ENCODE measurements at regions not wholly inside any gene's neighbourhood (a gene's known extent, or its start where the extent isn't known, plus 50 kb on each side); places are given as distances from the start of the nearest gene placed in this dataset.
"Not testable (repeated sequence)": the region's sequence is repeated elsewhere in the genome, so short reads cannot be mapped to it uniquely, and the experiment has no call there.

DNA sequence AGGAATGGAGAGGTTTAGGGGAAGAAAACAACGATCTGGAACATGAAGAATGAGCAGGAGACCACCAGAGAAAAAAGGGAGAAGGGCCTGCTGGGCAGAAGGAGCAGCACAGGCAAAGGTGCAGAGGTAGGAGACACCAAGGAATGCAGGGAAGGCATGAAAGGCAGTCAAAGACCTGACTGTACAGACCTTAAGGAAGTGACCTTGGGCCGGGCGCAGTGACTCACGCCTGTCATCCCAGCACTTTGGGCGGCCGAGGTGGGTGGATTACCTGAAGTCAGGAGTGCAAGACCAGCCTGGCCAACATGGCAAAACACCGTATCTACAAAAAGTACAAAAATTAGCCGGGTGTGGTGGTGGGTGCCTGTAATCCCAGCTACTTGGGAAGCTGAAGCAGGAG lies 157.7 kb upstream of the ATP10A start:
- DNase-seq (ENCODE audit: low spot score) (no peak), ATAC-seq (no peak)
- intact Hi-C loops (cut with DNase I): no loop called here

DNA sequence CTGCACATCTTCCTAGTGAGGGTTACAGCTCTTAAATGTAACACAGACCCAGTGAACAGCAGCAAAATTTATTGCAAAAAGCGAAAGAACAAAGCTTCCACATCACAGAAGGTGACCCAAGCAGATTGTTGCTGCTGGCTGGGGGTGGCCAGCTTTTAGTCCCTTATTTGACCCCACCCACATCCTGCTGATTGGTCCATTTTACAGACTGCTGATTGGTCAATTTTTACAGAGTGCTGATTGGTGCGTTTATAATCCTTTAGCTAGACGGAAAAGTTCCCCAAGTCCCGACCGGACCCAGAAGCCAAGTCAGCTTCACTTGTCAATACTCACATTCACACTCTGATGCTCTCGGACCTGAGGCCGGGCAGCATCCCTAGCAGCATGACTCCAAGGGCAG lies 154.5 kb upstream of the ATP10A start:
- ATAC-seq (no peak), DNase-seq (ENCODE audit: low spot score) (no peak)
- intact Hi-C loops (cut with DNase I): no loop called here

DNA sequence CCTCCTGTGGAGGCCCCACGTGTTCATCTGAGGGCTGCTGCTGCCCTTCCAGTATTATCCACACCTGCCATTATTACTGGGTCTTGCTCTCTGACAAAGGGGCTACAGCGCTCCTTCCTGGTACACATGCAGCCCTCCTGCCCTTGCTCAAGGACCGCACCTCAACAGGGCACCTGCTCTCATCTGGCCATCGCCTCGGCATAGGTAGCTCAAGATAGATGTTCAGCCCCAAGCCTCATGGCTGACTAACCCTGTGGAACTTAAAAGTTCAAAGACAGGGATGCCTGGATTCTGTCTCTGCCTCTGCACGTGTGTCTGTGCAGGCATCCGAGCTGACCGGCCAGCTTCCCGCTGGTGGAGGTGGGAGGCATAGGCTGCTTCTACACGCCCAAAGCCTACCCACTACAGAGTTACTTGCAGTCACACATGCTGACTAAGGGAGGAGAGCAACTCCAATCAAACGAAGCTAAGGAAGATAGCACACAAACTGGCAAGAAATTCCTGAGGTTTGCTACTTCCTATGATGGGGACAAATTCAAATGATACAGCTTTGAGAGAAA lies 152.5 kb upstream of the ATP10A start:
- DNase-seq (ENCODE audit: low spot score) (no peak), ATAC-seq (no peak)
- intact Hi-C loops (cut with DNase I): no loop called here

DNA sequence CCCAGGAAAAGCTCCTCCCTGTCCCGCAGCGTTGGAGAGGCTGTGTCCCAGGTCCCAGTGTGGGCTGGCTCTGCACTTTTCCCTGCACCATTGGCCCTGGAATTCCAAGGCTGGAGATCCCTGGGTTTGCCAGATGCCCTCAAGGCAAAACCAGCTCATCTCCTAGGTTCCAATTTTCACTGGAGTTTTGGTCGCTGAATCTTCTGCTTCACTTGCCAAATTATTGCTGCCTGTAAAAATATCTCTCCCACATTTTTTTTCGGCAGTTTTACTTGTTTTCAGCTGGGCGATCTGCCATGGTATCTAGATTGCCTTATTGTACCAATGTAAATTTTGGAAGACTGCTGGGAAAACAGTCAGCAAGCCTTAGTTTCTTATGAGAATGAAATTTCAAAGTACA lies 150.9 kb upstream of the ATP10A start:
- DNase-seq (ENCODE audit: low spot score) (no peak), ATAC-seq (no peak)
- intact Hi-C loops (cut with DNase I): no loop called here

DNA sequence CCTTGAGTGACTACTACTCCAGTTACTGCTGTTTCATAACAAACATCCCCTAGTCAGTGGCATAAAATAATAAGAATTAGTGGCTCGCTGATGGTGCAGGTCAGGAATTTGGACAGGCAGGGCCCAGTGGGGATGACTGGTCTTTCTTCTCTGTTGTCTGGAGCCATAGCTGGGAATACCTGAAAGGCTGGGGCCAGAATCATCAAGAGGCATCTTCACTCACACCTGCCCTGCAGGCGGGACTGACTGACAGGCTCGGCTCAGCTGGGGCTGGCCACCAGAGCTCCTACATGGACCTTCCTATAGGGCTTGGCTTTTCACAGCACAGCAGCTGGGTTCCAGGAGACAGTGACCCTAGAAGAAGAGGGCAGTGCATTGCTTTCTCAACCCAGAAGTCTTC lies 148.8 kb upstream of the ATP10A start:
- ATAC-seq (no peak), DNase-seq (ENCODE audit: low spot score) (no peak)
- intact Hi-C loops (cut with DNase I): no loop called here

DNA sequence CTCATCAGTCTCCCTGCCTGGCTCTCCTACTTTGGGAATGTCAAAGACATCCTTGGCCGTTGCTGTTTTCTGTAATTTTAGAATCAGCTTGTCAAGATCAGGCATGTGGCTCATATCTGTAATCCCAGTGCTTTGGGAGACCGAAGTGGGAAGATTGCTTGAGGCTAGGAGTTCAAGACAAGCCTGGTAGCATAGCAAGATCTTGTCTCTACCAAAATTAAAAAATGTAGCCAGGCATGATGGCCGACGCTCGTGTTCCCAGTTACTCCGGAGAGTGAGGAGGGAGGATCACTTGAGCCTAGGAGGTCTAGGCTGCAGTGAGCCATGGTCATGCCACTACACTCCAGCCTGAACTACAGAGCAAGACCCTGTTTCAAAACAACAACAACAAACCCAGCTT lies 144.0 kb upstream of the ATP10A start:
- no peak for DNase-seq (ENCODE audit: low spot score)
- intact Hi-C loops (cut with DNase I): loop anchor here (10.0 kb wide), 1 partner anchor 1072 kb away; no protein-coding TSS in a partner anchor

DNA sequence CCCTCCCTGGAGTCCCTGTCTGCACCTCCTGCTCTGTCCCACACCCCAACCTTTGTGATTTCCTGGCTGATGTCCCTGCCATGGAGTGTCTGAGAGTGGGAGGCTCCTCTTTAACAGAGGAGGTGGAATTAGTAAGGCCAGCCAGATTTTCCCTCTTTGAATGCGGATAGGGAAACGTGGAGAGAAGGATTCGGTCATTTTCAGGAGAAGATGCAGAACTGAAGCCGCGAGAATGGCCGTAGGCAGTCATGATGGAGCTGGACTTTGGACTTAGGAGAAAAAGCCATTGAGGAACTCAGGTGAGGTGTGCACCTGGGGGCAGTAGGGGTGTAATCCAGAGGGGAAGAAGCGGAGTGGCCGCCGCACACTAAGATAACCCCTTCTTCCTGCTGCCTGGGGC lies 138.1 kb upstream of the ATP10A start:
- DNase-seq (ENCODE audit: low spot score): no peak
- ATAC-seq: no peak
- intact Hi-C loops (cut with DNase I): loop anchor here (10.0 kb wide), 1 partner anchor 1066 kb away; no protein-coding TSS in a partner anchor

More for the DNA sequence above, 144.0 kb upstream of the ATP10A start:
- ATAC-seq: no peak

DNA sequence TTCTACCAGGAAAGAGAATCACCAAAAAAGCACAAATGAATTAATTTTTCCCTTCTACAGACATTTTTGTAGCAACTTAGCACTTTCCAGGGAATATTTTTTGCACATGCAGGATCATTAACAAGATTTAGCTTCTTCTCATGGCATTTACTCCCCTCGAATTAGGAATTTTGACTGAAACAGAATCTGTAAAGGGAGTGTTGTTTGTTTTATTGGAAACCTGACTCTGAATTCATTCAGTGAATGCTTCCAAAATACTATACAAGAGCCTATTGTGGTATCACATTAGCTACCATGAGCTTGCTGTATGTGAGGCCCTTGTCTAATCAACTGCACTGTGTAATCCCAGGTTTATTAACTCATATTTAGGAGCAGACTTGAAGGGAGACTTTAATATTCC lies 130.4 kb upstream of the ATP10A start:
- no peak for DNase-seq (ENCODE audit: low spot score)
- ATAC-seq: no peak
- intact Hi-C loops (cut with DNase I): no loop called here

DNA sequence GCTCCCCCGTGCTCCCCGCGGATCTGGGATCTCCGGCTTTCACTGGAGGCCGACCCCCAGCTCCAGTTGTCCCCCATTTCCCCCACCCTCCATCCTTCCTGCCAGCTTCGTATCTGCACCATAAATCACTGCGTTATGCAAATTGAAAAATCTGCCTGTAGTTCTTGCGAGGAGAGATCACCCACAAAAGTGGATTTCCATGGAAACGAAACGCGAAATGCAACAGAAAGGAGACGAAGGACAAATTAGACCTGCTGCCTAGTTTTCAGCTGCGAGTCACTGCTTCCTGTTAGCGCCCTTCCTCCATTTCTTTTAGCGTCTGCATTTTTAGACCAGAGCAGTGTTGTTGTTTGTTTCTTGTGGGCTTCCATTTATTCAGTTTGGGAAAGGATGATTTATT lies 127.1 kb upstream of the ATP10A start:
- no peak for ATAC-seq
- intact Hi-C loops (cut with DNase I): no loop called here
- no peak for DNase-seq (ENCODE audit: low spot score)

DNA sequence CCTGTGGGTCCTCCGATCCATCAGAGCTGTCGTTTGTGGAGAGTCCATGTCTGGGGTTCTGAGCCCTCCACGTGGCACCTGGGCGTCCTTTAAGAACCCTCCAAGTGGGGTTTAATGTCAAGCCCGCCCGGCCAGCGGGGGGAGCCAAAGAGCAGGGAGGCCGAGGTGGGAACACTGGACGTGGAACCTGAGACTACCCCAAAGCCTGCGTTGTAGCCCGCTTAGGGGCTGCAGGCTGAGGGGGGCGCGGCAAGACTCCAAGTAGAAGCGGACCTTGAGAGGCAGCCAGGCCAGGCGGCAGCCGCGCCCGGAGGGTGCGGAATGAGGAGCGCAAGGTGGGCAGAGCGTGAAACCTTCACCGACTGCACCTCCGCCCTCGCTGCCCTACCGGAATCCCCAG lies 126.2 kb upstream of the ATP10A start:
- no peak for ATAC-seq
- DNase-seq (ENCODE audit: low spot score): no peak
- intact Hi-C loops (cut with DNase I): no loop called here

DNA sequence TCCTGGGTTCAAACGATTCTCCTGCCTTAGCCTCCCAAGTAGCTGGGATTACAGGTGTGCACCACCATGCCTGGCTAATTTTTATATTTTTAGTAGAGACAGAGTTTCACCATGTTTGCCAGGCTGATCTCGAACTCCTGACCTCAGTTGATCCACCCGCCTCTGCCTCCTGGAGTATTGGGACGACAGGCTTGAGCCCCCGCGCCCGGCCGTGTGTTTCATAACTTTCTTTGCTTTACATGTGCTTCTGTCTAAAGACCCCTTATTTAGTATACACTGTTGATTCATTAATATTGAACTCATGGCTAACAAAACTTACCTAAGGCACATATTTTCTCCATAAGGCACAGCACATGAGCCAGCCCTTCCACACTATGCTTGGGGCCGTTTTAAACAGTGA lies 125.6 kb upstream of the ATP10A start:
- intact Hi-C loops (cut with DNase I); DNase-seq (ENCODE audit: low spot score); ATAC-seq: not testable (repeated sequence)

DNA sequence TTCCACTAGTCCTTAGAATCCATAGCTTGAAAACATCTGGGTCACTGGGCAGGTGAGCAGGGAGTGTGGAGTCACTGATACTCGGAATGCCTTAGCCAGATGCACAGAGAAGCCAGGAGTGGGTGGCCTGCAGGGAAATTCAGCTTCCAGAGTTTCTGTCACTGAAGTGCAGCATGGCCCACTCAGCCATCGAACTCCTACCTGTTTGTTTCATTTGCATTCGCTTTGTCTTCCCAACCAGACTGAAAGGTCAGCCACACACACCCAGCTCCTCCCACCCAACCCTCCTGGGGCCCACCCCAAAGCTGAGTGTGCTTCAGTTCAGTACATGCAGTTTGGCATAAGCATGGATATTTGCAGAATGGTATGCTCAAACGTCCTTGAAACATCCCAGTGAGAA lies 124.5 kb upstream of the ATP10A start:
- intact Hi-C loops (cut with DNase I): no loop called here
- DNase-seq (ENCODE audit: low spot score) (no peak), ATAC-seq (no peak)

DNA sequence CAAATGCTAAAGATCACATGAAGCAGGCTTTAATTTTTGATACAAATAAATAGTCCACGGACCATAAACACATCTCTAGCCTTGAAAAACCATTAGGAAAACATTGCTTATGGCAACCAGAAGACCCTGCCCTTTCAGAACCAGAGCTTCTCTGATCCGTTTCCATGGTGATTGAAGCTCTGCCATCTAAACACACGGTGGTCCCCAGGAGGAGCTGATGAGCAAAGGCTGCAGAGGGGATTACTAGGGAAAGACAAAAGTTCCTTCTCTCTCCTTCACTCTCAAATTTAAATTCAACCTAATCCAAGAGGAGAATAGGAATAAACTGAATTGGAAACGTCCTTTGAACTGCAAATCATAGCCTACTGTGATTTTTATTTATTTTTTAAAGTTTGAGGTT lies 122.0 kb upstream of the ATP10A start:
- DNase-seq (ENCODE audit: low spot score): no peak
- intact Hi-C loops (cut with DNase I): no loop called here

DNA sequence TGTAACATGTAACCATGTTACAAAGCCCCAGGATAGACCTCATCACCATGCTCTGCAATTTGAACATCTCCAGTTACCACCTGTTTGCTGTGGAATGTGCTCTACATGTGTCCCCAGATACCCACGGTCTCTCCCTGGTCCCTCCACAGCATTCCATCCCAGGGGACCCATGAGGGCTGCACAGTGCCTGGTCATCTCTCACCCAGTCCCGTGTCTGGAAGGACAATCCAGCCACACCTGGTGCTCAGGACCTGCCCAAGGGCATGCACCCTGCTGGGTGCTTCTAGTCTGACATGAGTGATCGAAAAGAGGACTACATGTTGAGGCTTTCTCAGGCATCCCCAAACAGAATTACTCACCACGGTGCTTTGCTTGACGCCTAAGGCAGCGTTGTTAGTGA lies 119.6 kb upstream of the ATP10A start:
- intact Hi-C loops (cut with DNase I): no loop called here
- DNase-seq (ENCODE audit: low spot score): no peak
- no peak for ATAC-seq

More for the DNA sequence above, 122.0 kb upstream of the ATP10A start:
- no peak for ATAC-seq

DNA sequence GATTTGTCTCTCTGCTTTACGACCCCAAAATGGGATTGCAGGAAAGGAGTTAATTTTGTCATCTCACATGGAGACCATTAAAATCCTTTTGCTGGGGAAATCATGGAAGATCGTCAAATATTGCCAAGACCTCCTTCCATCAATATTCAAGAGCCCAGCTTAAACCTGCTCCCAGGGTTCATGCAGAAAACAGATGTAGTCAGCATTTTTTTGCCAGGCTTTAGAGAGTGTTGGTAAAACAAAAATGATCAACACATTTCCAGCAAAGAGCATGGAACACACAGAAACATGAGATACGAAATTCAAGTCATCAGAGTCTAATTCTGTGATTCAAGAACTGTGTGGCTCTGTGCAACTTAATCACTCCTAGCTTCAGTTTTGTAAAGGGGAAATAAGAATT lies 118.0 kb upstream of the ATP10A start:
- intact Hi-C loops (cut with DNase I): no loop called here
- DNase-seq (ENCODE audit: low spot score): no peak
- ATAC-seq: no peak

DNA sequence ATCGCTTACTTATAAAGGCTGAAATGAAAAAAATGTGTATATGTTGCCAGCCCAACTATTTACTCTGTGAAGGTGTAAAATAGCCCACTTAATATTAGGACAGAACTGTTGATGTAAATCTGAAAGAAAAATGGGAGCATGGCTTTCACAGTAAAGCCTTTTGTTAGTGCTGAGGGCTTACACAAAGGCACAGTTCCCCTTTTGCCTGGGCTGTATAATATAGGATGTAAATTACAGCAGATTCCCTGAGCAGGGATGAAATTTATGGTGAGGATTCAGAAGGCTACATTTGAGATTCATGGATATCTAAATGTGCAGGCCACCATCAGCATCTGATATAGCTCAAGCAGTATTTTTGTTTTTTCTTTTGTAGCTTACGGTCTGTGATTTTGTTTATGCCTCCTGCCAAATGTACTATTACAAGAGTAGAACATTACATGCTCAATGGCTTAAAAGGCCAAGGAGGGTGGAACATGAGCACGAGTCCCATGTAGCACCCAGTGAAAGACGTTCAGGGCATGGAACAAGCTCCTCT lies 109.1 kb upstream of the ATP10A start:
- ATAC-seq (no peak), DNase-seq (ENCODE audit: low spot score) (no peak)
- intact Hi-C loops (cut with DNase I): no loop called here

DNA sequence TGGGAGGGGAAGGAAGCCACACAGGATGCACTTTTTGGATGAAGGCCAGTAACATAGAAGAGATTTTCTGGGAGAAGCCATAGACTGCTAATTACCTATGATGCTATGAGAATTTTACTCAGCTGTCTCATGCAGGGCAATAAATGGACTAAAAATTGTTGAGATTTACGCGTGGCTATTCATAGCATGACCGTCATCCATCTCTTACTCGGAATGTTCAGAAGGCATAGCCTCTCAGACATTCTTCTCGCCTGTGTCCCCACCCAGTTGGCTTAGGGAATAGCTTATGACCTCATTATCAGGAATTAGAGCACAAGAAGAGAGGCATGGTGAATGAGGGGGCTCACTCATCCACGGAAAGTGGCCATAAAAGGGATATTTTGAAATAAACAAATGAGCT lies 107.9 kb upstream of the ATP10A start:
- DNase-seq (ENCODE audit: low spot score) (no peak), ATAC-seq (no peak)
- intact Hi-C loops (cut with DNase I): no loop called here

DNA sequence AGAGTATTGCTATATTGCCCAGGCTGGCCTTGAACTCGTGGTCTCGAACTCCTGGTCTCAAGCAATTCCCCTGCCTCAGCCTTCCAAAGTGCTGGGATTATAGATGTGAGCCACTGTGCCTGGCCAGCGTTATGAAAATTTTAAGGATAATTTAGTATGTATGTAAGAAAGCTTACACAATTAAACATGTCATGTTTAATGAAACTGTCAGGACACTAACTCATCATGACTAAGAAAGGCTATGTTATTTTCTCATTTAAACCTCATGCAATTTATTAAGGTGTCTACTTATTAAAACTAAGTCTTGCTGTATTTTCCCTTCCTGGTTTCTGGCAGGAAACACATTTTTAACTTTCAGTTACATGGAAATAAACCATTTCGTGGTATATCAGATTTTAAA lies 106.8 kb upstream of the ATP10A start:
- no peak for DNase-seq (ENCODE audit: low spot score)
- intact Hi-C loops (cut with DNase I): no loop called here
- no peak for ATAC-seq

DNA sequence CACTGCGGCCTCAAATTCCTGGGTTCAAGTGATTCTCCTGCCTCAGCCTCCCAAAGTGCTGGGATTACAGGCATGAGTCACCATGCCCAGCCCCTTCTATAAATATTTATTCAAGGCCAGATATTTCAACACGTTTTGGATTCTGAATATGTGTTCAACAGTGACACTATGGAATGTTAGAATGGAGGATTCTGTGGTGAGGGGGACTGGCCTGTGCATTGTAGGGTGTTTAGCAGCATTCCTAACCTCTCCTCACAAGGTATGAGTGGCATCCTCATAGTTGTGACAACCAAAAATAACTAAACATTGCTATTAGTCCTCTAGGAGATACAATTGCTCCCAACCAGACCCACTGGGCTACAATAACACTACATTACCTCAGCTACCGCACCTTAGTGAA lies 104.0 kb upstream of the ATP10A start:
- DNase-seq (ENCODE audit: low spot score): no peak
- no peak for ATAC-seq
- intact Hi-C loops (cut with DNase I): no loop called here

DNA sequence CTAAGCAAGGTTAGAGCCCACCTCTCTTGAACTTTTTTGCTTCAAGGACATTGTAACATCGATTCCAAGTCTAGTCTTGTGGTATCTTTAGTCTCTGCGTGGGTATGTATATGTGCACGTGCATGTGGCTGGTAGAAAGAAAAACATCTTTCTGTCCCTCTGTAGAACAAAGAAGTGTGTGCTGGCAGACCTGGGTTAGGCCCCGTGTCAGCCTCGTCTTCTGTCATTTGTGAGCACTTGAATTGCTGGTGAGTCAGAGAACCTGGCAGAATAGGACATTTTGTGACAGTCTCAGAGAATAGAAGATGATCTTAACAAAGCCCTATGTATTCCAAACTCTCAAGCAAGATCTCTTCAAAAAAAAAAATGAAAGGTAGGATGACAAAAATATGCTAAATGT lies 102.2 kb upstream of the ATP10A start:
- ATAC-seq (no peak), DNase-seq (ENCODE audit: low spot score) (no peak)
- intact Hi-C loops (cut with DNase I): no loop called here

DNA sequence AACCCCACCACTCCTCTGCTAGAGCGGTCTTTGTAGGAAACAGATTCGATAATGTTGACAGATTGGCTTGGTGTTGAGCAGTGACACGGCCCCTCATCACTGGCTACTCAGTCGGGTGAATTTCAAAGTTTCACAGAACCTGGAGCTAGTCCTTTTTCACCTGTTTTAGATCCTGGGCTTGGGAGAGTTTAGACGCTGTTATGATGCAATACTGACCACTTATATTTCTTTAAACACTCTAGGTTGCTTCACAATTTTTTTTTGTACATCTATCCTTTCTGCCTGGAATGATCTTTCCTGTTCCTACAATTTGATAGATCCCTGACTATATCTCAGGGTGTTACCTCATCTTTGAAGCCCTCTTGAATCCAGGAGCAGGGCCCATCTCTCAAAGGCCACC lies 97.1 kb upstream of the ATP10A start:
- DNase-seq (ENCODE audit: low spot score): no peak
- ATAC-seq: no peak
- intact Hi-C loops (cut with DNase I): no loop called here

DNA sequence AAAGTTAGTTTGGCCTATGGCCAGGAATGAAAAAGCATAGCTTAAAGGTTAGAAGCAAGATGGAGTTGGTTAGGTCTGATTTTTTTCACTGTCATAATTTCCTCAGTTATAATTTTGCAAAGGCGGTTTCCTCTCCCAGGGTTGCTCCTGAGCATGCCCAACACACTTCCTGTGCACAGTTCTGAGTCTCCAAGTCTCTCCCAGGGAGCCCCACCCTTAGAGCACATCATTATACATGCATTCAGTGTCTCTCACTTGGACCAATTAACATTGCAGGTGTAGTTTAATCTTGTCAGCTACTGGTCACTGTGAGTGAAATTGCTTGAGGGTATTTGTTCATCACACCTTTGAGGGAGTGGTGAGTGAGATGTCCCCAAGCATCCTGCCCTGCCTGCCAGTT lies 96.0 kb upstream of the ATP10A start:
- intact Hi-C loops (cut with DNase I): no loop called here
- no peak for ATAC-seq
- DNase-seq (ENCODE audit: low spot score): no peak

Measured in sciatic nerve (tissue), 2 donors.